Upper lobe of left lung (tissue), 4 donors: ENCODE measurements at regions not wholly inside any gene's neighbourhood (a gene's known extent, or its start where the extent isn't known, plus 50 kb on each side); places are given as distances from the start of the nearest gene placed in this dataset.

Experiments
- CTCF ChIP-seq, 6 experiments: fragments of 450-650 bp in 4 of 6; fragments of 200-600 bp in 2 of 6; sonication (generic) in 2 of 6; IDR thresholded peaks; one replicate each; pipeline ENCODE4 v1.5.1; 2016 to 2019; ENCODE audit warnings: antibody characterized with exemption in 6 of 6
- EP300 ChIP-seq, 4 donors: sonication (generic); formaldehyde crosslinking; IDR thresholded peaks; one replicate each; pipeline ENCODE4 v1.5.1; 2017; ENCODE audit warnings: antibody characterized with exemption in 4 of 4, control low read depth in 2 of 4
- POLR2AphosphoS5 ChIP-seq, 2 donors: sonication (generic); formaldehyde crosslinking; IDR thresholded peaks; one replicate each; pipeline ENCODE4 v1.5.1; 2017; ENCODE audit warnings: antibody characterized with exemption in 2 of 2

GRCh38 chrY:19577250-19577649 is 167.3 kb downstream of the KDM5D start:
- no peak for TF ChIP-seq CTCF (IDR thresholded peaks at IDR 0.05)
- no peak for TF ChIP-seq EP300 (IDR thresholded peaks at IDR 0.05)
- TF ChIP-seq POLR2AphosphoS5 (IDR thresholded peaks at IDR 0.05) = no peak
